ENCODE measurements at regions not wholly inside any gene's neighbourhood (a gene's known extent, or its start where the extent isn't known, plus 50 kb on each side); places are given as distances from the start of the nearest gene placed in this dataset.

DNA sequence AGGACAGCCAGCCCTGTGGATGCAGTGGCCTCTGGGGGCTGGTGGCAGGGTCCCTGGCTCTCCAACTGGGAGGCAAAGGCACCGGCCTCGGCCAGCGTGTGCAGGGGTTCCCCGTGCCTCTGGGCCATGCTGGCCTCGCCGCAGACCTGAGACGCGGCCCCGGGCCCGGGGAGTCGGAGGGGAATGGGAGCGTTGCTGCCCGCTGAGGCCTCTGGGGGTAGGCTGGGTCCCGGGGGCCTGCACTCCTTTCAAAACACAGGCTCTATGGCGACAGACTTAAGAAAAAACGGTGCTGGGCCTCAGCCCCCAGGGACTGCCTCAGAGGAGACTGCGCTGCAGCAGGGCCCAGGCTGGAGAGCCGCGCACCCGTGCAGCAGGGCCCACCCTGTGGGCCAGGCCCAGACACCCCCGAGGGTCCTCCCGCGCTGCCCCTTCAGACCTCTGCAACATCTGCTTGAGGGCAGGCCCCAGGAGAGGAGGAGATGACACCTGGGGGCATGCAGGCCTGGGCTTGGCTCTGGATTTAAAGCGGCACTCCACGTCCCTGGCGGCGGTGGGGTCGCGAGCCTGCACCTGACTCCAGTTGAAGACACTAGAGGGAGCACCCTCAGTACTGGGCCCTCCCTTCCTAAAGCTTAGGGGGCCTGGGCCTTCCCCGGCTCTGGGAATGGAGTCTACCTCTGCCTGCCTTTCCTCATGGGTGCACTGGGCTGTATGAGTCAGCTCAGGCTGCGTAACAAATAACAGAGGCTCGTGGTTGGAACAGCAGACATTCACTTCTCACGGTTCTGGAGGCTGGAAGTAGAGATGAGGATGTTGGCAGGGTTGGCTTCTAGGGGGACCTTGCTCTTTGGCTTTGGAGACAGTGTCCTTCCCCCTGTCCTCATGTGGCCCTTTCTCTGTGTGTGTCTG is 117.4 kb upstream of the RPS6KA2 start:
- no peaks in the 10 kb centered on the region for H3K36me3 ChIP-seq (ENCODE audit: insufficient read depth, low read length)
- intact Hi-C loops (cut with micrococcal nuclease; ENCODE audit: unreplicated experiment), result no loop called here
- ChIA-PET POLR2A (no interaction called here), CTCF (ENCODE audit: unreplicated experiment) (no interaction called here)
- no peaks in the 10 kb centered on the region for H3K9me3 ChIP-seq (ENCODE audit: low read length)
- DNase-seq (ENCODE audit: low spot score), result no peak
- no peaks in the 10 kb centered on the region for H4K20me1 ChIP-seq (ENCODE audit: insufficient read depth, low read length)
- no peak for TF ChIP-seq EZH2phosphoT487 (IDR thresholded peaks at IDR 0.05; ENCODE audit: borderline replicate concordance, low read depth, low read length)
- TF ChIP-seq, protein P1, sequence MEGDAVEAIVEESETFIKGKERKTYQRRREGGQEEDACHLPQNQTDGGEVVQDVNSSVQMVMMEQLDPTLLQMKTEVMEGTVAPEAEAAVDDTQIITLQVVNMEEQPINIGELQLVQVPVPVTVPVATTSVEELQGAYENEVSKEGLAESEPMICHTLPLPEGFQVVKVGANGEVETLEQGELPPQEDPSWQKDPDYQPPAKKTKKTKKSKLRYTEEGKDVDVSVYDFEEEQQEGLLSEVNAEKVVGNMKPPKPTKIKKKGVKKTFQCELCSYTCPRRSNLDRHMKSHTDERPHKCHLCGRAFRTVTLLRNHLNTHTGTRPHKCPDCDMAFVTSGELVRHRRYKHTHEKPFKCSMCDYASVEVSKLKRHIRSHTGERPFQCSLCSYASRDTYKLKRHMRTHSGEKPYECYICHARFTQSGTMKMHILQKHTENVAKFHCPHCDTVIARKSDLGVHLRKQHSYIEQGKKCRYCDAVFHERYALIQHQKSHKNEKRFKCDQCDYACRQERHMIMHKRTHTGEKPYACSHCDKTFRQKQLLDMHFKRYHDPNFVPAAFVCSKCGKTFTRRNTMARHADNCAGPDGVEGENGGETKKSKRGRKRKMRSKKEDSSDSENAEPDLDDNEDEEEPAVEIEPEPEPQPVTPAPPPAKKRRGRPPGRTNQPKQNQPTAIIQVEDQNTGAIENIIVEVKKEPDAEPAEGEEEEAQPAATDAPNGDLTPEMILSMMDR (conservative IDR thresholded peaks at IDR 0.05; ENCODE audit: low read length), result 0 out of 2 replicates have a peak, but pooled peaks have one; percentile 12
- peaks cover 3% of the 10 kb centered on the region for H3K4me1 ChIP-seq (ENCODE audit: insufficient read depth, low read length, poor library complexity, severe bottlenecking)
- H3K9me2 ChIP-seq (ENCODE audit: insufficient read depth, low read length), result no peaks in the 10 kb centered on the region
- H3K79me2 ChIP-seq (ENCODE audit: insufficient read depth, low read depth, low read length), result no peaks in the 10 kb centered on the region
- no peak overlapping the region for H3K4me3 ChIP-seq (ENCODE audit: low read depth, low read length, poor library complexity, severe bottlenecking)
- no peak overlapping the region for H3K4me2 ChIP-seq (ENCODE audit: low read length)
- H3K27ac ChIP-seq (ENCODE audit: low read depth, low read length, poor library complexity, severe bottlenecking), result no peak overlapping the region
- BruUV-seq (replicated peaks), result no TSS peak
- no peak overlapping the region for H2AFZ ChIP-seq (ENCODE audit: low read length)

DNA sequence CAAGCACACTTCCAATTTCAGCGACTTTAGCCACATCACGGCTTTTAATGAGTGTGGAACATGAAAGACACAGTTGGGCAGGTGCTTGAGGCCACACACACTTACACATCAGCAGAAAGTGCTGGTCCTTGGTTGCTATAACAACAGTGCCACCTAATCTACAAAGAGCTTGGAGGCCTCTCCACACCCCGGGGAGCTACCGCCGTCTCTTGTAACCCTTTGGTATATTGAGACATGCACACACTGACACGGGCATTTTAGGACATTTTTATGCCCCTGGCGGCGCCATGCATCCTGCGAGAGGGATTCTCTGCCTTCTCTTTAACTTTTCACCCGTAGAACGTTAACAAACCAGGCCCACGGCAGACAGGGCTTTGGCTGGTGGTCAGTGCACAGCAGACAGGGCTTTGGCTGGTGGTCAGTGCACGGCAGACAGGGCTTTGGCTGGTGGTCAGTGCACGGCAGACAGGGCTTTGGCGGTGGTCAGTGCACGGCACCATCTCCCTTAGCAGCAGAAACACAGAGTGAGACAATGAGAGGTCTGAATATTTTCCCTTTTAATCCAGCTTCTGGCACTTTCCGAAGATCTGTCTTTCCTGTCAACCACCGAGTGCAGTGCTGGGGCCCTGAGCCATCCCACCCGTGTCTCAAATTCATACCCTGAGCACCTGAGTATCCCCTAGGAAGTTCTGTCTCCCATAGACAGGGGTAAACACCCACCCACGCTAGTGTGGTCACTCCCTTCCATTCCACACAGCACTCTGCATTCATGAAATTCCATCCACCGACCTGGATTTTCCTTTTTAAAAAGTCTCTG is 116.6 kb upstream of the RPS6KA2 start:
- Histone ChIP-seq H3K9me2 (ENCODE audit: insufficient read depth, low read length) (no peaks in the 10 kb centered on the region), H3K79me2 (ENCODE audit: insufficient read depth, low read depth, low read length) (no peaks in the 10 kb centered on the region), H3K4me1 (ENCODE audit: insufficient read depth, low read length, poor library complexity, severe bottlenecking) (peaks cover 3% of the 10 kb centered on the region), H3K4me3 (ENCODE audit: low read depth, low read length, poor library complexity, severe bottlenecking) (no peak overlapping the region), H3K36me3 (ENCODE audit: insufficient read depth, low read length) (no peaks in the 10 kb centered on the region), H3K27ac (ENCODE audit: low read depth, low read length, poor library complexity, severe bottlenecking) (no peak overlapping the region), H4K20me1 (ENCODE audit: insufficient read depth, low read length) (no peaks in the 10 kb centered on the region), H2AFZ (ENCODE audit: low read length) (no peak overlapping the region), H3K4me2 (ENCODE audit: low read length) (no peak overlapping the region), H3K9me3 (ENCODE audit: low read length) (no peaks in the 10 kb centered on the region)
- POLR2A ChIA-PET, result no interaction called here
- no TSS peak for BruUV-seq (replicated peaks)
- CTCF ChIA-PET (ENCODE audit: unreplicated experiment), result no interaction called here
- DNase-seq (ENCODE audit: low spot score), result no peak
- intact Hi-C loops (cut with micrococcal nuclease; ENCODE audit: unreplicated experiment), result no loop called here
- TF ChIP-seq, protein P1 (conservative IDR thresholded peaks at IDR 0.05; ENCODE audit: low read length), result no peak
- TF ChIP-seq EZH2phosphoT487 (IDR thresholded peaks at IDR 0.05; ENCODE audit: borderline replicate concordance, low read depth, low read length), result no peak
